ENCODE measurements at regions not wholly inside any gene's neighbourhood (a gene's known extent, or its start where the extent isn't known, plus 50 kb on each side); places are given as distances from the start of the nearest gene placed in this dataset.

DNA sequence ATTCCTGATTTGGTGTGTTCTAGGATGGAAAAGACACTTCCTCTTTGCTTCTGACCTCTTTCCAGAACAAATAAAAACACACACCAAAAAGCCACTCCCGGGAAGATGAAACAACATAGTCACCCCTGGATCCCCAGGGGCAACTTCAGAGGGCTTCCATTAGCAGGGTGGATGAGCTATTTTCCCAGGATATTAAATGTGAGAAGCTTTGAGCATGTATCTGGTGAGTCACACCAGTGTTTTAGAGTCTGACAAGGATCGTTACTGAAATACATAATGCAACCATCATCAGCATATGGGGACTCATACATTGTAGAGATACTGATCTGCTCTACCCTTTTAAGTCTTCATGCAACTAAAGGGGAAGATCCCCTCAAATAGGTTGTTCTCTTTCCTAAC lies 115.5 kb upstream of the ZNF438 start:
- DNase-seq: no peak

DNA sequence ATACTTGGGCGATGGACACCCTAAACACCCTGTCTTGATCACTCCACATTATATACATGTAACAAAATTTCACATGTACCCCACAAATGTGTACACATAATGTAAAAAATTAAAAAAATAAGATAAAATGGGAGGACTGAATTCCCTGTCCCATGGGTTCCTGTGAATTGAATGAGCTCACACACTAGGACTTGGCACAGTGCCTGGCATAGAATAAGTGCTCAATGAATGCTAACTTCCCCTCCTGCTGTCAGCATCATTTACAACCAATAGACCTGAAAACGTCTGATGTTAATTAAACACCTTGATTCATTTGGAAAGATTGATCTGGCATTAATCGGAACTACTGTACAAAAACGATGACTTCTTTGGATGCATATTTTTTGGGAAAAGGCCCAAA lies 117.3 kb upstream of the ZNF438 start:
- no peak for DNase-seq

DNA sequence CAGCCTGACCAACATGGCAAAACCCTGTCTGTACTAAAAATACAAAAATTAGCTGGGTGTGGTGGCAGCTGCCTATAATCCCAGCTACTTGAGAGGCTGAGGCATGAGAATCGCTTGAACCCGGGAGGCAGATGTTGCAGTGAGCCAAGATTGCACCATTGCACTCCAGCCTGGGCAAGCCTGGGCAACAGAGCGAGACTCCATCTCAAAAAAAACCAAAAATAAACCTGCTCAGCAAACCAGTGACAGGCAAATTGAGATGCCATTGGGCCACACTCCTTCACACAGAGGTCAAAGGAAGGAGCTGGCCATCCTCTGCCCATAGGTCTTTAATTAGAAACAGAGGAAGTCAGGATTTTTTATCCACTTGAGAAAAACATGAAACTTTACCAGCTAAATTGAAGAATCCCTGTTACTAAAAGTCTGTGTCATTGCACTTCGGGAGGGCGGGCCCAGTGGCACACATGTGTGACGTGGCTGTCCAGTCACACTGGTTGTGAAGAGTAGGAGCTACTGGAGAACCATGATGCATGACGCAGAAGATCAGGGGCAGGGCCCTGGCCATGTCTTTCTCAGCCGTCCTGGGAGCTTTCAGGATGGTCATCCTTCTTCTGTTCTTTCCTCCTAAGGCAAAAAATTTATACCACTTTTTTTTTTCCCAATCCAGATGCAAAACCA lies 118.3 kb upstream of the ZNF438 start:
- DNase-seq: no peak

DNA sequence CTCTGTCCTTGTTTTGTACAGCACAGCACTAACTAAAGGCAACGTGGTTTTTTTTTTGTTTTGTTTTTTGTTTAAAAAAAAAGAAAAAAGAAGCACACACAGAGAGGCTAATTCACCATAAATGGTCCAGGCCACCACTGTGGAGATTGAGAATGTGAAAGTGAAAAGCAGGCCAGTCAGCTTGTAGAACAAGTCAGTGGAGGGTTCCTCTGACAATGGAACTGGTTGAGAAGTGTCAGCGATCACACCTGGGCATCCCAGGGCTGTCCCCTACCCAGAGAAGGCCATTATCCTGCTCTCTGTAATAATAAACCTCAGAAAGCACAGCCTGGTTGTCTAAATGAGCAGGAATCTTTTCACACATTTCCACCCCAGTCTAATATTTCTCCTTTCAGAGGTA lies 119.6 kb upstream of the ZNF438 start:
- no peak for DNase-seq

DNA sequence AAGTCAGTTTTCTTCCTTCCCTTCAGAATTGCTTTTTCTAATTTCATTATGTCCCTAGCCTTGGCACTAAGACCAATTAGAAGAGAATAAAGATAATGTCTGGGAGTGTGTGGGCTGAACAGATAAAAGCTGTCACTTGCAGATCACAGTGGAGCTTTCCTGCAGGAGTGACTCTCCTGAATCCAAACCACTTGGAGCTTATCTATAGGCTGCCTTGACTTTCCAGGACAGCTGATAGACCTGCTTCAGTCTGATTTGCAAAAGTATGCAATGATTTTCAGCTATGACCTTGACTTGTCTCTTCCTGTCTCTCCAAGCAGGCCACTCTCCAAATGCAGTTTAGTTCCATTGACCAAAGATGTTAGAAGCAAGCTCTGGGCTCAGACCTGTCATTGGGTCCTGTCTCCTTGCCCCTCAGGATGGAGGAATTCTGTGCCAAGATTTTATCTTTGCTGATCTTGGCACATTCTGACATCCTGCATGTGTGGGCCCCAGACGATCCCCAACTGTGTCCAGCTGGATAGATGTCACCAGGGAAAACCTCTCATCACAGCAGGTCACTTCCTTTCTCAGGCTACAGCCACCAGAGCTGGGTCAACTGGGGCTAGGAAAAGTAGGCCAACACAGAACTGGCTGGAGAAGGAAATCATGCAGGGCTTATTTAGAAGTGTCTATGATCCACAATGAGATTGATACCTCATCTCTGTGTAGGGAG lies 120.9 kb upstream of the ZNF438 start:
- DNase-seq: no peak

DNA sequence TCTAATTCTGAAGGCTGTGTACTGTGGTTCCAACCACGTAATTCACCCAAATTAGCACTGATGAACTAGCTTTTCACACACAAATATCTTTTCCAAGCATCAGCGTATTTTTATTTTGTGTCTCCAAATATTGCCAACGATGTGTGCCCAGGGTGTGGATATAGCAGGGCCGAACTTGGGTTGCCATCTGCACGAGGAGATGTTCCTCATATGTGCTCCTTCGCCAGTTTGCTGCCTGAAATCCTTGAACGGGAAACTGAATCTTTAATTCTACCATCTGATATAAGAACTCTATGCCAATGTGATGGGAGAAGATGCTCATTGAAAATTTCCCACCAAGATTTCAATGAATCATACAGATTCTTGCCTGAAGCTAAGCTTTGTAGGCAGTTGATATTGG lies 121.5 kb upstream of the ZNF438 start:
- no peak for DNase-seq

DNA sequence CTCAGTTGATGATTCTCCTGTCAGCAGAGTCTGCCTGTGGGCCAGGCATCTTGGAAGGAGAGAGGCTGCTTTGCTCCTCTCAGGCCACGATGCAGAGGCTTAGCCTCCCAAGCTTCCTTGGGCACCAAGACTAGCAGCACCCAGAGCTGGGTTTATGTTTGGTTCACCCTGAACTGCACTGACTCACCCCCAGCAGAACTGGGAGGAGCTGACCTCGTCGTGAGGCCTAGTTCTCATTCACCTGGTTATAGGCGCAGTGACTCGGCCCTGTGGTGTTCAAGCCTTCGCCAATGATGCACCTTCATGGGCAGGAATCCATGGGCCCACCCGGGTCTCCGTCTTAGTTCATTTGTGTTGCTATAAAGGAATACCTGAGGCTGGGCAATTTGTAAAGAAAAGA lies 122.0 kb upstream of the ZNF438 start:
- no peak for DNase-seq

DNA sequence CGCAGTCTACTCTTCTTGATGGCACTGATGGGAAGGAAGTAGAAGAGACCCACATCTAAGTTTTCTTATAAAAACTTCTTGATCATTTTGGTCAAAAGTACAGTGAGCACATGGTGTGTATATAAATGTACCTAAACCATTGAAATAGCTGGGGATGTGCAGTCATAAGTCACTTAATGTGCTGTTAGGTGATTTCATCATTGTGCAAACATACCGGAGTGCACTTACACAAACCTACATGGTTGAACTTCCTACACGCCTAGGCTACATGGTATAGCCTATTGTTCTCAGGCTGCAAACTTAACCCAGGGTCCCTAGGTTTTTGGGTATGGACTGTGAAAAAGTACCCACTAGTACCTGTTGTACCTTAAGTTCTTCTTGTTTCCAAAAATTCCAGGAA lies 123.3 kb upstream of the ZNF438 start:
- no peak for DNase-seq

DNA sequence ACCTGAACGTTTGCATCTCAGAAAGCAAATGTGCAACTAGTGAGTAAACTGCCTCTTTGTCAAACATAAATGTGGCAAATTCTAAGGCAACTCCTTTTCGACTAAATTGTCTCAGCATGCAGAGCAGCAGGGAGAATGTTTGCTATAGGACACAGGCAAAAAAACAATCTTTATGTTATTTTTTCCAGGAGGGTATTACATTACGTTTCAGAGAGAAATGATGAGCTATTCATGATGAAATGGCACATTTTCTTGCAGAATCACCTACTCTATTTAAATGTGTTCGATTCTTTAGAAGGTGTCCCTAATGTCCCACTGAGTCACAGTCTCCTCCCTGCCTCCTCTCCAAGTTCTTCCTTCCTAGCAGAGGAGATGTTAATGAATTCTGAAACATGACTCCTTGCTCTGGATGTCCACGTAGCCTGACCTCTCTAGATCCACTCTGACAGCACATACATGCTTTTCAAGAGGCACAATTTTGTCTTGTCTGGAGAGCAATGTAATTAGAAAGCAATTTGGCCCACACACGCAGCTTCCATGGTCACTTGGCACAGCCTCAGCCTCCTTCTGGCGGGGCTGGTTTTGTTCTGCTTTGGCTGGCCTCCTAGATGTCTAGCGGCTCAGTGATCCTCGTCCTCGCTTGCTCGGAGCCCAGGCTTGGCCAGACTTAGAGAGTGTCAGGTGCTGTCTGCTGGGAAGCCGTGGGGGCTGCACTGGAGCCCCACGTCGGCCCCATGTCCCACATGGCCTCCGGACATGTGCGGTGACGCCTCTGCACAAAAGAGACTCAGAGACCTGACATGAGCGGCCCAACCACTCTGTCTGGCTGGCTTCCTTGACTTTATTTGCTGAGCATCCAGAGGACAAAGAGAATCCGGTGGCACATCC lies 125.7 kb upstream of the ZNF438 start:
- DNase-seq: no peak

DNA sequence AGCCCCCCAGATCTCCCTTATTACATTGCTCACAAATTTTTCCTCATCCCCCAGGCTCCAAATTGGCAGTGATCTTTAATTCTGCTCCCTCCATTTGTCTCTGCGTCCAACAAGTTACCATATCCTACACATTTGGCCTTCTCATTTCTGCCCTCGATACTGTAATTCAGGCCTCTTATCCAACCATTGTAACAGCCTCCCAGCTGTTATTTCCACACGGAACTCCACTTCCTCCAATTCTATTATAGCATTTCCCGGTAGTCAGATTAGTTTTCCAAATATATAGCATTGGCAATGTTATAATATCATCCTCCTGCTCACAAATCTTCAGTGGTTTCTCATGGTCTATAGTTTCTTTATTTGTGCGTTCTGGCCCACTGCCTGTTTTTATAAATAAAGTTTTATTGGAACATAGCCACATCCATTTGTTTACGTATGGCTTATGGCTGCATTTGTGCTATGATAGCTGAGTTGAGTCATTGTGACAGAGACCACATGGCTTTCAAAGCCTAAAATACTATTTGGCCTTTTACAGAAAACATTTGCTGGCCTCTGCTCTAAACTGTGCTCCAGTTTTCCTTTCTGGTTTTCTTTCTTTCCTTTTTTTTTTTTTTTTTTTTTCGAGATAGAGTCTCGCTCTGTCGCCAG lies 126.5 kb upstream of the ZNF438 start:
- DNase-seq: no peak

DNA sequence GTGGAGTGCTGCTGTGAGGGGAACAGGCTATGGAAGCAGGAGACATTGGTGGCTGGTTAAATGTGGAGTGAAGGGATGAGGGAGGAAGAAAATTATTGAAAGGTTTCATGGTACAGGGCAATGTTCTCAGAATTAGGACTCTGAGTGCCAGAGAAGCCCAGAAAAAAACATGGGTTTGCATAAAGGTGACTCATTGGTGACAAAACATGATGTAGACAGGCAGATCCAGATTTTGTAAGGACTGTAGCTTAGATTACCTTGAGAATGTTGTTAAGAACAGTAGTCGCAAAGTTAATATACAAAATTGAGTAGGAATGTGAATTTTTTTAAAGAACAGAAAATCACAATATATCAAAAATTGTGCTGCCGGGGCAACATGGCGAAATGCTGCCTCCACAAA lies 134.9 kb upstream of the ZNF438 start:
- DNase-seq: no peak

DNA sequence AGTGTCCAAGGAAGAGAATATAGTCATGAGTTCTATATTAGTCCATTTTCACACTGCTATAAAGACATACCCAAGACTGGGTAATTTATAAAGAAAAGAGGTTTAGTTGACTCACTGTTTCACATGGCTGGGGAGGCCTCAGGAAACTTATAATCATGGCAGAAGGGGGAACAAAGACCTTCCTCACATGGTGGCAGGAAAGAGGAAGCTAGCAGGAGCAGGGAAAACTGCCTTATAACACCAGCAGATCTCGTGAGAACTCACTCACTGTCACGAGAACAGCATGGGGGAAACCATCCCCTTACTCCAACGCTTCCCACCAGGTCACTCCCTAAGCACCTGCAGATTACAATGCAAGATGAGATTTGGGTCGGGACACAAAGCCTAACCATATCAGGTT lies 139.0 kb upstream of the ZNF438 start:
- DNase-seq: no peak

DNA sequence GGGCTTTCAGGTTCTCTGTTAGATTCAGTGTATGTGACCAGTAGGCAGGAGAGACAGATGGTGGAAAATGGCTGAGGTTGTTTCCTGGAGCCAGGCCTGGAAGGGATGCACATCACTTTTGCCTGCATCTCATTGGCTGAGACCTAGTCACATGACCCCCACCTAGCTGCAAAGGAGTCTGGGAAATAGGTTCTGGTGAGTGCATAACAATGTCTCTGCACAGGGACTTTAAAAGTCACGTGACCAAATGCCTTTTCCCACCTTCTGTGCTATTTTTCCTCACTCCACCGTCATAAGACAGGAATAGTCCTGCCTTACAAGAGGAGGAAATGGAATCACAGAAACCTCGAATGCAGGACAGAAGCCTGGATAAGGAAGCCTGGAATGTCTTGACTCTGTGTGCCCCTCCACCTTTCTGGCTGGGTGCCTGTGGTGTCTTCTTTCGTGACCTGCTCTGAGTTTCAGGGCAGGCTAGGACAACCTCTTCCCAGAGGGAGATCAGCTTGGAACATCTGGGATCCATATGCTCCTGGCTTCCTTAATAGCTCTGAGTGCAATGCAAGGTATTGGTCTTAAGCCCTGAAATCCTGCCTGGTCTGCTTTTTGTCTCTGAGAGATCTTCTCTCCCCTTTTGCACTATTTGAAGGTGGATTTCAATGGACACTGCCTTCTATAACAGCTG lies 139.9 kb upstream of the ZNF438 start:
- no peak for DNase-seq

DNA sequence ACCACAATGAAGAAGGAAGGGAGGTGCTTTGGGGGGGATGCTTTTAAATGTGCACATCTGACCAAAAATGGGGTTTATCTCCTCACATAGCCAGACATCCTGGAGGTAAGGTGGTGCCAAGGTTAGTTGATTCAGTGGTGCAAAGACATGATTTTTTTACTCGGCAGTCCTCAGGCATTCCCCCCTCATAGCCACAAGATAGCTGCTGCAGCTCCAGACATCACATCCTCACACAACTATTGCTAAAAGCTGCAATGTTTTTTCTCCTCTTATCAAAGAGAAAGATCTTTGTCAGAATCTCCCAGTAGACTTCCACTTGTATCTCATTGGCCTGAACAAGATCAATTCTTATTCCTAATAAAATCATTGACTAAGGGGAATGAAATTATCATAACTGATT lies 141.3 kb upstream of the ZNF438 start:
- no peak for DNase-seq

DNA sequence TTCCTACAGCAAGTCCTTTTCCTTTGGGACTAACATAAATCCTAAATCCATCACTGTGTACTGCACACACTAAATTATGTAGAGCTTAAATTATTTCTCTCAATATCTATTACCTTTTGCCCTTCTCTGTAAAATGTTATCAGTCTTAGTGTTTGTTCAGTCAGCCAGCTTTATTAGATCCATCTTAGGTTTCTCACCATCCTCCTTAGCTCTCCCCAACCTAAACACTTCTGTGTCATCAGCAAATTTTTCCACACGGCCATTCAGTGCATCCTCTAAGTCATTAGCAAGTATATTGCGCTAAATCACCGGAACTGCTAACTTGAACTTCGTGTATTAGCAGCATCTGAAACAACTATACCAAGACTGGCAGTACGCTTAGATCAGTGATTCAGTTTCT lies 142.1 kb upstream of the ZNF438 start:
- DNase-seq: no peak

DNA sequence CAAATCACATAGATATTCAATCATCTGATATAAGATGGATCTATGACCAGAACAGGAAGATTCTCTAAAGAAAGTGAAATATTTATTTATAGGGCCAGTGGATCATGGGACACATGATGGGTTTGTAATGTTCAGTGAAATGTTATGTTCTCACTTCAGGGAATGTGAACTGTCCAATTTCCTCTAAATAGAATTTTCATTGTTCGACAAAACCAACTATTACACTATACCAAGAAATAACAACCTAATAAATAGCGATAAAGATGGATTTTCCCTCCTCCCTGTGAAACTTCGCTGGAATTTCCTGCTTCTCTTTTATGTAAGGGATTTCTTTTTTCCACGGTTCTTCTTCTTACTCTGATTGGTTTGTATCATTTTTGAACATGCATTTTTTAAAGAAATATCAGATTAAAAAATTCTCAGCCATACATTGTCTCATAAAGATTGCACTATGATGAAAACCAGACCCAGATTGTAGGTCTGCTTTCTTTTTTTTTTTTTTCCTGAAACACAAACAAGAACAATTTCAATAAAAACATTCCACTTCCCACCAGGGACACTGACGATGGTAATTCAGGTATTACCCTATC lies 139.8 kb upstream of the ZEB1 start:
- DNase-seq: no peak

DNA sequence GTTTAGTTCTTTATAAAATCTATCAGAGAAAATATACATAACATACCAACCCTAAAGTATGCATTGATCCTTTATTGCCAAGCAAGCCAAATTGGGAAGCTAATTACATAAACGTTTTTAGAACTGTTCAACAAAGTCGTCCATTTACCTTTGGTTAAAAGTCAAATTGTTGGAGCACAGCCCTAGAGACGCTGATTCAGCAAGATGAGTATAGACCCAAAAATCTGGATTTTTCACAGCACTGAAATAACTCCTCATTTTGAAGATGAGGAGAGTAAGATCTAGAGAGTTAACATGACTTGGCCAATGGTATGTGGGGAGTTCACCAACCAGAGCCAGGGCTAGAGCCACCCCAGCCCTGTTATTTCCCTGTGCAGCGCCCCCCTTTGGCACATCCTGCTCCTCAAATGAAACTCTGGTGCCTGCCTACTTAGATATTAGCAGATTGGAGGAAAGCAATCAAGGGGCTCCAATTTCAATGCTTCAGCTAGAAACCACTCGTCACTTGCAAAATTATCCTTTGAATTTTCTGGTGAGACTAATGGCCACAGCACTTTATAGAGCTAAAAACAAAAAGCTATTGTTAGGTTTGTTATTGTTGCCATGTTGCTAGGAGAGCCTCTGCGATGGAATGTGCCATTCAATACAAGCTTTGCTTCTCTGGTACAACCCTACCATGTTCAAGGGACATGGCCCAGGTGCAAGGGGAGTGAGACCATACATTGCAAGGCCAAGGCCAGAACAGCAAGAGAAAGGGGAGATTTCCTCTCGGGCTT lies 132.6 kb upstream of the ZEB1 start:
- DNase-seq: no peak

DNA sequence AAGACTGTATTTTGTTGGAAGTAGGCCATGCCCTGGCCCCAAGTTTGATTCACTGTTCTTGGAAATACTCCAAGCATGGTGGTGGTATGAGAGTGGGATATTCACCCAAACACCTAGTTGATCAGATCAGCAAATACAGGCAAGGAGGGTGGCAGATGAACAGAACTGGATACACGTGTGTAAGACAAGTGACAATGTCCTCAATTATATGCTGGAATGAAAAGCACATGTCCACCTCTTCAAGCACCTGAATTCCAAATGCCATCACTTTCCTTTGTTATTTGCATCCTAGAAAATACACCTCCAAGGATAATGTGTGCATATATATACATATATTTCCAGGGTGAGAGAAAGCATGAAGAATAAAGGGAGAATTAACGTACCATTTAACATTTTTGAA lies 131.8 kb upstream of the ZEB1 start:
- DNase-seq: no peak

DNA sequence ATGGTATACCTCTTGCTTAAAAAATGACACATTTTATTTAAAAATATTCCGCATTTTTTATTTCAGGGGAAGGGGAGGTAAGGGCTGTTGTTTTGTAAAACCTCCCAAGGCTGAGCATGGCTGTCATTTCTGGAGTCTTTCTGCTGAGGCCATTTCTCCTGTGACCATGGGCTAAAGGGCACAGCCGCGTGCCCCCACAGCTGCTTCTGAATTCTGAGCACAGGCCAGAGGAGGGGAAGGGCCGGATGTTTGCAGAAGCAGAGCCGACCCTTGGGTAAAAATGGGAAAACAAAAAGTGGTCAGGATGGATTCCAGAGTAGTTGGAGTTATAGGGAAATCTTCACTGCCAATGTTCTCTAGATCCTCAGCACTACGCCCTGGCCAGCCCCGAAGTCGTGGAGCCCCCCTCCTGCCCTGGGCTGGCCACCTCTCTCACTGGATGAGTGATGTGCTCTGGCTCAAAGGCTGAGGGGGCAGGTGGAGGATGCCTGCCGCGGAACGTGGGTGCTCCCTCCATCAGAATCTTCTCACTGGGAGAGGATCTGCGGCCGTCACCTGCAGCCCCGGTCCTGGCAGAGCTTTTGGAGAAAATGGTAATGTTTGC lies 131.3 kb upstream of the ZEB1 start:
- no peak for DNase-seq

DNA sequence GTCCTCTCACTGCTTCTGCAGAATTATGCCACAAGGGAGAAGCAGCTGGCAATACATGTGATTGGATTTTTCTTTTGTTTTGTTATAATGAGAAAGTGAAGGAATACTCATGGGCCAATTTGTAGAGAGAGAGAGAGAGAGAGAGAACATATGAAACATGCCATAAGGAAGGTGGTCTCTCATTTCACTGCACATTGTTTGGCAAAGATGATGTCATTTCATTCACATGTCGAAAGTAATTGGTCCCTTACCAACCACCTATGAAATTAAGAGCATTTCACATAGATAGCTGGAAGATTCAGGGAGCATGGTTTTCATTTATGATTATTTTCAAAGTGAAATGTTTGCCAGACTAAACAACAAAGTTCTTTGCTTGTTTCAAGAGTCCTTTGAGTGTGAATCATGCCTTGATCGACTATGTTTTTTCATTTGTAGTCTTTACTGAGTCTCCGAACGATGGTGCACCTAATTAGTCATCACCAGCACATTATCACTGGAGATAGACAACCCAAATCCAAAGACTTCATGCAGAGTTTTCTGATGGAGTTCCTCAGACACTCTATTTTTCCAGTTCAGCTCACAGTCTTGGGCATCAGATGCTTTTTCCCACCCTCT lies 130.1 kb upstream of the ZEB1 start:
- no peak for DNase-seq

DNA sequence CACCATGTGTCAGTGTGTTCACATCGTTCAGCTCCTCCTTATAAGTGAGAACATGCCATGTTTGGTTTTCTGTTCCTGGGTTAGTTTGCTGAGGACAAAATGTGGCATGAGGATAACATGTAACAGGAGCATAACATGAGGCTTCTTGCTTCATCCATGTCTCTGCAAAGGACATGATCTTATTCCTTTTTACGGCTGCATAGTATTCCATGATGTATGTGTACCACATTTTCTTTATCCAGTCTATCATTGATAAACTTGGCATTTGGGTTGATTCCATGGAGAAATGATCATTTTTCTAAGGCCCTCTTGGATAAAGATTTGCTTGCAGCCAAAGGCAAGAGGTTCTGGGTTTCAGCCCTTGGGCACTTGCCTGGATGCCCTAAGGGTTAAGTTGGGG lies 128.5 kb upstream of the ZEB1 start:
- DNase-seq: no peak
